Smooth muscle cell (in vitro differentiated cells): ENCODE measurements at regions not wholly inside any gene's neighbourhood (a gene's known extent, or its start where the extent isn't known, plus 50 kb on each side); places are given as distances from the start of the nearest gene placed in this dataset.

Source experiments
- DNase-seq: peaks from one replicate; lab custom pipeline; 2025; ENCODE audit not compliant: unreplicated experiment; lab: John Stamatoyannopoulos, UW
- H2AFZ ChIP-seq: fragments of 200-600 bp; sonication (generic); 2 replicates; pipeline ENCODE4 v1.6.0; 2016; ENCODE audit warnings: antibody characterized with exemption, low read depth, mild to moderate bottlenecking
- H3F3A ChIP-seq: fragments of 200-600 bp; sonication (generic); 2 replicates; pipeline ENCODE4 v1.6.0; 2017; ENCODE audit warnings: antibody characterized with exemption, low read depth
- H3K27ac ChIP-seq: fragments of 200-600 bp; sonication (generic); 2 replicates; pipeline ENCODE4 v1.5.1; 2016; ENCODE audit warnings: low read depth, mild to moderate bottlenecking
- H3K27me3 ChIP-seq: fragments of 200-600 bp; sonication (generic); 2 replicates; pipeline ENCODE4 v1.6.1; 2016; ENCODE audit warnings: low read depth, mild to moderate bottlenecking
- H3K36me3 ChIP-seq: fragments of 200-600 bp; sonication (generic); 2 replicates; pipeline ENCODE4 v1.5.1; 2016; ENCODE audit warnings: low read depth
- H3K4me1 ChIP-seq: fragments of 200-600 bp; sonication (generic); 2 replicates; pipeline ENCODE4 v1.5.1; 2016; ENCODE audit warnings: low read depth
- H3K4me2 ChIP-seq: fragments of 200-600 bp; sonication (generic); 2 replicates; pipeline ENCODE4 v1.6.0; 2016; ENCODE audit warnings: mild to moderate bottlenecking
- H3K4me3 ChIP-seq: fragments of 200-600 bp; sonication (generic); 2 replicates; pipeline ENCODE4 v1.5.1; 2016; ENCODE audit warnings: mild to moderate bottlenecking
- H3K79me2 ChIP-seq: fragments of 200-600 bp; sonication (generic); 2 replicates; pipeline ENCODE4 v1.6.0; 2016; ENCODE audit warnings: low read depth, mild to moderate bottlenecking
- H3K9ac ChIP-seq: fragments of 200-600 bp; sonication (generic); 2 replicates; pipeline ENCODE4 v1.6.0; 2016; ENCODE audit warnings: low read depth
- H3K9me3 ChIP-seq: fragments of 200-600 bp; sonication (generic); replicated peaks from 2 replicates; pipeline ENCODE4 v1.5.1; 2016; ENCODE audit warnings: low read depth
- H4K20me1 ChIP-seq: fragments of 200-600 bp; sonication (generic); 2 replicates; pipeline ENCODE4 v1.6.0; 2016; ENCODE audit warnings: low read depth
- CTCF ChIP-seq: fragments of 200-600 bp; sonication (generic); IDR thresholded peaks from 2 replicates; pipeline ENCODE4 v1.5.1; 2017; ENCODE audit warnings: borderline replicate concordance, mild to moderate bottlenecking, antibody characterized with exemption; ENCODE audit not compliant: insufficient read depth, poor library complexity, severe bottlenecking
- WGBS: methylation state at CpG from one replicate; pipeline ENCODE4 v1.1.7; 2016; ENCODE audit warnings: low lambda C conversion rate; 5-methylcytosine and 5-hydroxymethylcytosine counted together

GRCh38 chr6:113551168-113551567 lies 306.0 kb upstream of the MARCKS start:
- Histone ChIP-seq H3K9ac (no peak overlapping the region), H3F3A (no peaks in the 10 kb centered on the region), H3K27me3 (no peaks in the 10 kb centered on the region), H3K27ac (no peak overlapping the region), H4K20me1 (no peaks in the 10 kb centered on the region), H3K4me1 (no peaks in the 10 kb centered on the region), H3K4me3 (no peak overlapping the region), H2AFZ (no peak overlapping the region), H3K9me3 (no peaks in the 10 kb centered on the region), H3K79me2 (no peaks in the 10 kb centered on the region), H3K36me3 (no peaks in the 10 kb centered on the region), H3K4me2 (no peak overlapping the region)
- WGBS: 95% methylated on average over 2 of the region's 2 CpGs
- no peak for DNase-seq
- no peak for TF ChIP-seq CTCF

- Histone ChIP-seq H3K9ac (no peak overlapping the region), H3K4me3 (no peak overlapping the region), H3K4me1 (peaks cover 14% of the 10 kb centered on the region), H2AFZ (no peak overlapping the region), H3K79me2 (no peaks in the 10 kb centered on the region), H3F3A (peaks cover 8% of the 10 kb centered on the region), H3K27ac (no peak overlapping the region), H3K9me3 (no peaks in the 10 kb centered on the region), H3K4me2 (no peak overlapping the region), H3K27me3 (no peaks in the 10 kb centered on the region), H4K20me1 (no peaks in the 10 kb centered on the region), H3K36me3 (no peaks in the 10 kb centered on the region)
- DNase-seq: no peak
- TF ChIP-seq CTCF: no peak
Observed at GRCh38 chr6:113556775-113557174, 300.4 kb upstream of the MARCKS start.

GRCh38 chr6:113558431-113558830 lies 298.7 kb upstream of the MARCKS start:
- TF ChIP-seq CTCF: no peak
- peaks cover 8% of the 10 kb centered on the region for H3F3A ChIP-seq
- H4K20me1 ChIP-seq: no peaks in the 10 kb centered on the region
- H3K4me2 ChIP-seq: peak overlapping the region; percentile 77
- no peak overlapping the region for H3K9ac ChIP-seq
- no peaks in the 10 kb centered on the region for H3K27me3 ChIP-seq
- peak overlapping the region; percentile 95 for H2AFZ ChIP-seq
- no peaks in the 10 kb centered on the region for H3K36me3 ChIP-seq
- H3K27ac ChIP-seq: peak overlapping the region; percentile 77
- peaks cover 14% of the 10 kb centered on the region for H3K4me1 ChIP-seq
- no peaks in the 10 kb centered on the region for H3K9me3 ChIP-seq
- DNase-seq: no peak
- no peaks in the 10 kb centered on the region for H3K79me2 ChIP-seq
- no peak overlapping the region for H3K4me3 ChIP-seq

GRCh38 chr6:113558966-113559365 lies 298.2 kb upstream of the MARCKS start:
- H4K20me1 ChIP-seq: no peaks in the 10 kb centered on the region
- no peaks in the 10 kb centered on the region for H3K27me3 ChIP-seq
- peaks cover 14% of the 10 kb centered on the region for H3K4me1 ChIP-seq
- DNase-seq: no peak
- peak overlapping the region; percentile 77 for H3K4me2 ChIP-seq
- TF ChIP-seq CTCF: no peak
- no peak overlapping the region for H3K4me3 ChIP-seq
- no peaks in the 10 kb centered on the region for H3K36me3 ChIP-seq
- peaks cover 8% of the 10 kb centered on the region for H3F3A ChIP-seq
- peak overlapping the region; percentile 95 for H2AFZ ChIP-seq
- H3K79me2 ChIP-seq: no peaks in the 10 kb centered on the region
- peak overlapping the region; percentile 77 for H3K27ac ChIP-seq
- H3K9ac ChIP-seq: peak overlapping the region; percentile 25
- H3K9me3 ChIP-seq: no peaks in the 10 kb centered on the region
